UCSD-AML1 (cell line): ENCODE measurements at regions not wholly inside any gene's neighbourhood (a gene's known extent, or its start where the extent isn't known, plus 50 kb on each side); places are given as distances from the start of the nearest gene placed in this dataset.

ENCODE experiments used
- DNase-seq: peaks from one replicate; lab custom pipeline; 2025; ENCODE audit not compliant: unreplicated experiment; lab: John Stamatoyannopoulos, UW

DNA sequence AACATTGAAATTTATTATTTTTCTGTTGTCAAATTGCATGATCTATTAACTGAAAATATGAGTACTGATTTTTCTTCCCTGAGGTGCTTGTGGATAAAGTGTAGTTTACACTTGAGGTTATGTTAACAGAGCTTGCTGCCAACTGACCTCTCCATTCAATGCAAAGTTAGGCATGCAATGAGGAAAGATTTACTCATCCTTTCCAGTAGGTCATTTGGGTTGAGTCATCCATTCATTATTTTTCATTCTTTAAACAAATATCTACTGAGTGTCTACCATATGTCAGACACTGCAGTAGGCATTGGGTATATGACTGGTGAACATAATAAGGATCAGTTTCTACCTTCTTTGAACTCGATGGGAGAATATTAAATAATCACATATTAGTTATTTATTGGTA is 604.1 kb downstream of the EDEM1 start:
- DNase-seq: no peak

- no peak for DNase-seq
These were observed 609.0 kb downstream of the EDEM1 start for GRCh38 chr3:5796541-5796940.

DNA sequence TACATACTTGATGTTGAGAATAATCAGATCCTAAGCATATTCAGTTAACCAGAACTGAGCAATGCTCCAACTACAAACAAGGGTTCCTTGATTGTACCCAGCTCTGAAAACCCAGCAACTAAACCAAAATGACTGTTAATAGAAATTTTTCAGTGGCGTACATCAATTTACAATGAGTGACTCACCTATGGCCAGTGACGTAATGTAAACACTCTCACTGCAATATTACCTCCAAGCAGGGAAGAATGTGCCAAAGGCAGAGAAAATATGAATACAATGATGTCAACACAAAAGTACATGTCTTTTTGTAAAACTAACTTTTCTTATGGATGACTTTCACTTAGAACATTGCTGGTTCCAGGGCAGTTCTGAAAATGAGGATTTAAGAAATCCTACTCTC is 611.3 kb downstream of the EDEM1 start:
- DNase-seq: no peak

DNA sequence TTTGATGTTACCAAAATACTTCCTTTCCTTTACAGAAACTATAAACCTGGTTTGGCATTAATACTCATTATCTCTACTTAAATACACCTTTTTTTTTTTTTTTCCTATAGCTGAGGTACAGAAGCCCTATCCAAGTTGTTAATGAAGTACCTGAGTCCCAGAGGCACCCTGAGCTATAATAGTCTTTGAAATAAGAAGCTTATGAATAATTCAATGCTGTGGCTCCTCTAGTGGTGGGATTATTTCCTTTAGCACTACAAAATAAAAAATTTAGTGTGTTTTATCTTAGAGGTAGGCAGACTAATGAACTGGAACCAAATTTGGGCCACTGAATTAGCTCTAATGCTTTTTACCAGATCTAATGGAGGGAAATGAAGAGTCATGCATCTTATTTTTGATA is 611.9 kb downstream of the EDEM1 start:
- no peak for DNase-seq

DNA sequence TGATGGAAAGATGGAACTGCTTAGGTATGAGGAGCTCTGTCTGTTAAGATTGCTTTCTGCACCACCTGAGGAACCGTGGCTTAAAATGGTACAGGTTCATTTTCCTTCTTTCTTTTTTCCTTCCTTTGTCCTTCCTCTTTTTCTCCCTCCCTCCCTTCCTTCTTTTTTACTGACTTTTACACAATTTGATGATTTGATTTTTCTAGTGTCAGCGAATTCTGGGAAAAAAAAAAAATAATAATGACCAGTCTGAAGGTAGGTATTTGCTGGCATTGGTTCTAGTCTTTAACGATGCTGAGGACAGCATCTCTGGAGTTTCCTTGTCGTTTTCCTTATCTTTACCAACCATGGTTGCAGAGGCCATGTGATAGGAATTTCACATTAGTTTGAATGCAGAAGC is 613.5 kb downstream of the EDEM1 start:
- no peak for DNase-seq

GRCh38 chr3:5806192-5806591 is 618.7 kb downstream of the EDEM1 start:
- DNase-seq: no peak

DNA sequence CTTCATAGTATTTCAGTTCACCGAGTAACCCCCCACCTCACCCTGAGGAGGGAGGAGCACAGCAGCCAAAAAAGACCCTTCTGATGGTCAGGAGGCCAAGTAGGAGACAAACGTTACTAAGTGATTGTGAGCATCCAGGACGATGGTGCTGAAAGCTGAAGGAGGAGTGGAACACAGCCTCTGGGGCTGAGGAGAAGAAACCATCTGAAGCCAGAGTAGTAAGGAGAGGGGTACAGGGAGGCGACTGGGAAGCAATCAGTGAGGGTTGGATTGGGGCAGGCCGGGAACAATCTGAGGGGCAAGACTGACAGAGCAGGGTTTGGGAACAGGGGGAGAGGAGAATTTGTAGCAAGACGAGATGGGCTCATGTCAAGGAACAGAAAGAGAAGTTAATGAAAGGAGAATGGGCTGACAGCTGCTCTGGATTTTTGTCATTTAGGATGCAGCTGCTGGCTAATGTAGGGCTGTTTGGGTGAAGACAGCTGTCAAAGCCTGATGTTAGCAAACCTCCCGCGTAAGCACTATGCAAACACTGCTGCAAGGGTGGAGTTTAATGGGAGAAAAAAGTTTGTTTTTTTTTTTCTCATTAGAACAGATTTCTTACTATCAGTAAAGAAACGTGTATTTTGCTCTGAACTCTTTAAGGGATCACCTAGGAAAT is 622.2 kb downstream of the EDEM1 start:
- DNase-seq: no peak

- no peak for DNase-seq
These were observed 623.5 kb downstream of the EDEM1 start for GRCh38 chr3:5811016-5811415.

GRCh38 chr3:5813521-5813920 is 626.0 kb downstream of the EDEM1 start:
- no peak for DNase-seq

- DNase-seq: no peak
These were observed 635.3 kb downstream of the EDEM1 start for GRCh38 chr3:5822843-5823242.

- no peak for DNase-seq
These were observed 639.0 kb downstream of the EDEM1 start for GRCh38 chr3:5826467-5826866.

- no peak for DNase-seq
These were observed 640.7 kb downstream of the EDEM1 start for GRCh38 chr3:5828251-5828650.

GRCh38 chr3:5840056-5840455 is 652.5 kb downstream of the EDEM1 start:
- no peak for DNase-seq

DNA sequence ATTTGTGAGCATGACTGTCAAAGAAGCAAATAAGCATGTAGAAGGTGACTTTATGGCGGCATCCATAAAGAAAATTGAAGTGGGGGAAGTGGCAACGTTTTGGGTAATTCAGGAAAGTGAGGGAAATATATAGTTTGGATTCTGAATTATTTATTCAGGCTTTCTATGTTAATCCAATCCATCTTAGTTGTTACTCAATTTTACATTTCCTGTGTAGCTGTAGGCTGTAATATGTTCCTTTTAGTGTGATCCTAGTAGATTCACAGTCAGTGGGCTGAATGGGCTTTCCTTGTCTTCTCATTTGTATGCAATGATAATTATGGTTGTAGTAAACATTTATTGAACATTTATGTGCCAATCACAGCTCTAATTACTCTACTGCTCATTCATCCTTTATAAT is 654.1 kb downstream of the EDEM1 start:
- DNase-seq: no peak

DNA sequence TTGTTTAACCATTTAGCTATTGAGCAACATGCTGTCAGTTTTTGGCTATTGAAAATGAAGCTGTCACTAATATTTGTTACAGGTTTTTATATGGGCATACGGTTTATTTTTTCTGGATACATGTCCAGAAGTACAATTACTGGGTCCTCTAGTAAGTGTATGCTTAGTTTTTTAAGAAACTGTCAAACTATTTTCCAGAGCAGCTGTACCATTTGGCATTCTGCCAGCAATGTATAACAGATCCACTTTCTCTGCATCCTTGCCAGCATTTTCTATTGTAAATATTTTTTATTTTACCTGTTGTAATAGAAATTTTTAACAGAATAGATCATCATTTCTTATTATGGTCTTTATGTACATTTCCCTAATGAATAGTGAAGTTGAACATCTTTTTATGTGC is 658.8 kb downstream of the EDEM1 start:
- no peak for DNase-seq

DNA sequence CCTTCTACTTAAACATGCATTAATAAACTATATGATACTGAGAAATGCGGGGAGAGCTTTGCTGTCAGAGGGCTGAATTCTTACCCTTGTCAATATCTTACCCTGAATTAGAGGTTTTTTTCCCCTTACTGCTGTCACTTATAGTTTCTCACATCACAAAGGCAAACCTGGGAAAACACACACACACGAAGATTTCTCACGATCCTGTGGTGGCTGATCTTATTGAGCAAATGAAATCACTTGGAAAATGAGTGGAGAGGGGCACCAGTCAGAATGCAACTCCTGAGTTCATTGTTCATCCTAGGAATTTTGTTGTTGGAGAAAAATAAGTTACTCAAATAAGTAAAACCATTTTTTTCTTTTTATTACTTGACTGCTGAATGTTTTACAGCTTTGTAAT is 673.6 kb downstream of the EDEM1 start:
- DNase-seq: no peak

DNA sequence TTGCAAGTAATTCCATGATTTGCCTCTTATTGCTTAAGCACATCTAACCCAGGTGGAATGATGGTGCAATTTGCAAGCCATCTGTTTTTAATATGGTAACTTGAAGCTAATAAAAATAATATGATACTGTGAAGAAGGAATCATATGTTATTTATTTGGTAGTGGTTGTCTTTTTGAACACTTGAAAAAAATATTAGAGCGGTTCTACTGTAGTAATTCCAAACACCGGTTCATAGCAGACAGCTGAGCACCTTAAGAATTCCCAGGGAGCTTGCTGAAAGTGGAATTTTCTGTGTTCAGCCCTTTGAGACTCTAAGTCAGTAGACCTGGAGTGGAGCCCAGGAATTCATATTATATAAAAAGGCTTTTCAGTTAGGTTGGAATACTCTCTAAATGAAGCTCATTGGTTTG is 687.4 kb downstream of the EDEM1 start:
- no peak for DNase-seq

DNA sequence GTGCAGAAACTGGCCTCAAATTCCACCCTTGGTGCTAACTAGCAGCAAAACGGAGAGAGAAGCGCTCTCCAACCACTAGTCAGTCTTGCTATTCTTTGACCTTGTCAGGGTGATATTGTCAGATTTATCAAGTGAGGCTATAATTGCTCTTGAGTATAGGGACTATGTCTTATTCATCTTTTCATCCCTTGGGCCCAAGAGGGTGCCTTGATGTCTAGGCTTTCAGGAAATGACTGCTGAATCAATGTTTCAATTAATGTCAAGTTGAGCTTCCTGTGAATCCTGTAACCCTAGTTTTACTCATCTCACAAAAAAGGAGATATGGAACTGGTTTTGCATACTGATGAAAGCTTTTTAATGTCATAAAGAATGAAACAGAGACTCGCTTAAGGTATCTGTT is 701.3 kb downstream of the EDEM1 start:
- no peak for DNase-seq

- no peak for DNase-seq
These were observed 701.9 kb downstream of the EDEM1 start for GRCh38 chr3:5889374-5889773.

GRCh38 chr3:5891711-5892110 is 704.2 kb downstream of the EDEM1 start:
- DNase-seq: no peak

- DNase-seq: no peak
These were observed 710.6 kb downstream of the EDEM1 start for GRCh38 chr3:5898106-5898505.

DNA sequence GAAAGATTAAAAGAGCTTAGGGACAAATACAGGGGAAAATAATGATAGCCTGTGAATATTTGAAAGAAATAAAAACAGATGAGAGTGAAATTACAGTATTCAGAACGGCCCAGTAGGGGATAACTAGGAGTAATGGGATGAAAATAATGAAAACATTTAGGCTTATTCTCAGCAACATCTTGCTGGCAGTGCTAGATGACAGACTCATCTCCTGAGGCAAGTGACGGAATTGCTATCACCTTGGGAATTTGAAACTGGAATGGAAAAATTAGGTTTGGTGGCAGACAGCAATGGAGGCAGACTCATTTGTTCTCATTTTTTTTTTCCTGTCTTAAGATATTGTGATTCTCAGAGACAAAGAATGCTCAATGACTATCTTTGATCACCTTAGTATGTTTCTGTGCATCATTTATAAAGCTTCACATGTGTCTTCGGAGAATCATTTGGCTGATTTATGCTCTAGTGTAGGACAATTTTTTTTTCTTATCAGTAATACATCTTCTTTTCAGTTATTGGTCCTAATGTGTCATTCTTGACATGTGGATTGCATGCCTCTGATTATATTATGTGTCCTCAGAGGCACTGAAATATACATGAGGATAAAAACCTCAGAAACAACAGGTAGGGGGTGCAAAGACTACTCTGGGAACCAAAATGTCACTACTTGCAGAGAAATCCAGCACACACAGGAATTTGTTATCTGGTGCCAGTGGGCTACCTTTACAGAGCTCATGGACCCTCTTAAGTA is 711.7 kb downstream of the EDEM1 start:
- no peak for DNase-seq

DNA sequence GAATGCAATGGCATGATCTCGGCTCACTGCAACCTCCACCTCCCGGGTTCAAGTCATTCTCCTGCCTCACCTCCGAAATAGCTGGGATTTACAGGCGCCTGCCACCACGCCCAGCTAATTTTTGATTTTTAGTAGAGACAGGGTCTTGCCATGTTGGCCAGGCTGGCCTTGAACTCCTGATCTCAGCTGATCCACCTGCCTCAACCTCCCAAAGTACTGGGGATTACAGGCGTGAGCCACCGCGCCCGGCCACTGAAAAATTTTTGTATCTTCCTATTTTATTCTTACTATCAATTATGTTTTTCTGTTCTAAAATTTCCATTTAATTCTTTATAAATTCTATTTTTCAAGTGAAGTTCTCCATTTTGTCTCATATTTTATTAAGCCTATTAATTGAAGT is 730.4 kb downstream of the EDEM1 start:
- DNase-seq: no peak
